HG03103 (cell line): ENCODE measurements at regions not wholly inside any gene's neighbourhood (a gene's known extent, or its start where the extent isn't known, plus 50 kb on each side); places are given as distances from the start of the nearest gene placed in this dataset.
"Not testable (repeated sequence)": the region's sequence is repeated elsewhere in the genome, so short reads cannot be mapped to it uniquely, and the experiment has no call there.

ENCODE experiments used
- ATAC-seq: cut with Tn5 transposase; IDR thresholded peaks from one replicate; pipeline ENCODE4 v1.9.1; 2021; ENCODE audit warnings: low read depth; ENCODE audit not compliant: unreplicated experiment

- ATAC-seq = no peak
Measured at GRCh38 chr10:128568491-128568890, 442.3 kb upstream of the MKI67 start.

- ATAC-seq = no peak
Measured at GRCh38 chr10:128568990-128569945, 443.0 kb upstream of the MKI67 start.

GRCh38 chr10:128570319-128570995 is 444.2 kb upstream of the MKI67 start:
- ATAC-seq = no peak

- no peak for ATAC-seq
Measured at GRCh38 chr10:128571071-128571470, 444.8 kb upstream of the MKI67 start.

- ATAC-seq = no peak
Measured at GRCh38 chr10:128571745-128572144, 445.5 kb upstream of the MKI67 start.

DNA sequence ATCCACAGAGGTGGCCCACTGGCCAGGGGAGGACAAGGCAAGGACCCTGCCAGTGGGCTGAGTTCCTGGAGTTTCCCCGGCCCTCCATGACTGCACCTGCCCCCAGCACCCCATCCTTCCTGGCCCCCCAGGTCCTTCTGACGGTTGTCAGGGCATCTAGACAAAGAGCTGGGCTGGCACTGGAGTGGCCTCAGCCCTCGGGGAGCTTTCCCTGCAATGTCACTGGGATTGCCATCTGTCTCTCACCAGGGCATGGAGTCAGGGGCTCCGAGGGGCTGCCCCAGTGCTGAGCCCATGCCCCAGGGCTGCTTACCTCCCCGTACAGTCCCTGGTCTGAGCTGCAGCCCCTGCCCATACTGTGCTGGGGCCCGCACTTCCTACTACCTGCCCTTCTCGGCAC is 446.5 kb upstream of the MKI67 start:
- no peak for ATAC-seq

DNA sequence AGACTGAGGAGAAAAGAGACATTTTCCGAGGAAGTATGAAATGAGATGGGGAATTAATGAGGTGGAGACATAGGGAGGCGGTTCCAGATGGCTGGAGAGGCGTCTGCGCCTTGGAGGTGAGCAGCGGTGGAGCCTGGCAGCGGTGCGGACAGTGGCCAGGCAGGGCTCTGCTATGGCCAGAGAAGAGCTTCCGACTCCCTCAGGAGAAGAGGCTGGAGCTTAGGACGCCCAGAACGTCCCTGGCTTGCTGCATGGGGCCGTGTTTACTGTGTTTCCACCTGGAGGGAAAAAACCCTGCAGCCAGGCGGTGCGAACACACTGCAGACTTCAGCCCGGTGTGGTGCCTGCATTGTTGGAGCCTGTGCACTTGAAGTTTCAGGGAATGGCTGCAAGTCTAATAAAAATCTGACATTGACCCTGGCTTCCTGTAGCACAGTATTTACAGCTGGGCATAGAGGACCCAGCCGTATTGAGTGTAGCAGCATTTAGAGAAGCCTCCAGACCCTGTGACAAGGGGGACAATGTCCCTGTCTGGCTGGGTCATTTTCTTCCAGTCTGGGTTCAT is 447.1 kb upstream of the MKI67 start:
- no peak for ATAC-seq

- no peak for ATAC-seq
Measured at GRCh38 chr10:128573986-128574385, 447.8 kb upstream of the MKI67 start.

DNA sequence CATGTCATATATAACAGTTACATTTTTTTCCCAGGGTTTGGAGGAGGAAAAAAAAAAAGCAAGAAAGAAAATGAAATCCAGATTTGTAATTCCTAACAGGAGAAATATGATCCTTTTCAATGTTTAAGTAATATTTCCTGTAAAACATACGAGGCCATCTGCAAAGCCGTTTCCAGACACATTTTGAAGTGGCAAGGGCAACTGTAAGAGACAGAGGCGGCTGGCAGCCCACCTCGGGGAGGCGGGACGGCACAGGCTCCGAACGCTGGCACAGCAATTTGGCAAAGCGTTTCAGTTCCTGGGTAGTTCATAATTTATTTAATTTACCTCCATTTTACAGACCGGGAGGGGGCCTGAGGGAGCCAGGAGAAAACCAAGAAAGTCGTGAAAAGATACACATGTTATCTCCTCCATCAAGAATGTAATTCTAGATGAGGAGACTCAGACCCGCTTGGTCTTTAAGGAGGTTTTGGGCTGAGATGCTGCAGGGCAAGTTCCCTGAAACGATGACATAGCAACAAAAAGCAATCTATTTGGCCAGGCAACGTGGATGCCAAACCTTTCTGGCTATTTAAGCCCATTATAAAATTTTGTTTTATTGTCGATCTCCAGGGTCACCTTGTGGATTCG is 448.5 kb upstream of the MKI67 start:
- ATAC-seq = no peak

DNA sequence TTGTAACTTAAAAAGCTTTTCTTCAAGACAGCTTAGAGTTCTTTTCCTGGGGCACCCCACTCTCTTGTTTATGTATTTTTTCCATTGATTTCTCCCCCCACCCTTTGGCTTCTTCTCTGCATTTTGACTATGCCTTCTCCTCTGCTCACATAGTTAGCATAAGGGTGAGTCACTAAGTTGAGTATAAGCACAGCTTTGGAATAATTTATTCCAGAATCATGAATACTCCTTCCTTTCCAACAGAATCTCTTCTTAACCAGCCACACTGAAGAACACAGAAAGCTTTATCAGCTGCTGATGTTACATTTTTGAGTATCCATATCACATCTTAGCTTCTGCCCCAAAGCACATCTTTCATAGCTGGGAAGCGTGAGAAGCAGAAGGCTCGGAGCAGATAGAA is 449.5 kb upstream of the MKI67 start:
- no peak for ATAC-seq

DNA sequence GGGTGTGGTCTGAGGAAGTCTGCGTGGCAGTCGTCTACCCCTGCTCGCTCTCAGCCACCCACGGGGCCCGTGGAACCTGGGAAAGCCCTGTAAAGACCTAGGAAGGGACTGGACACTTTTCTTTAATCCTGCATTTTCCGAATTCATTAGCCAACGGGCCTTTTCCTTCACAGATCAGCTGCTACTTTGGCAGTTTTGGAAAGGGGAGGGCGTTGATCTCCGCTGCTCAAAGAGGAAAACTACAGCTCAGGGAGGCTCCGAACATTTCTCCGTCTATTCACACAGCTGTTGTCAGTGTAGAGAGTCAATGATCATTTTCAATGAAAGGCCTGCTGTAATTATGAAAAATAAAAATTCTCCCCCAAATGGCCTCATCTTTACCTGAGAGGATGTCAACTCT is 450.1 kb upstream of the MKI67 start:
- no peak for ATAC-seq

- no peak for ATAC-seq
Measured at GRCh38 chr10:128576943-128577670, 450.9 kb upstream of the MKI67 start.

DNA sequence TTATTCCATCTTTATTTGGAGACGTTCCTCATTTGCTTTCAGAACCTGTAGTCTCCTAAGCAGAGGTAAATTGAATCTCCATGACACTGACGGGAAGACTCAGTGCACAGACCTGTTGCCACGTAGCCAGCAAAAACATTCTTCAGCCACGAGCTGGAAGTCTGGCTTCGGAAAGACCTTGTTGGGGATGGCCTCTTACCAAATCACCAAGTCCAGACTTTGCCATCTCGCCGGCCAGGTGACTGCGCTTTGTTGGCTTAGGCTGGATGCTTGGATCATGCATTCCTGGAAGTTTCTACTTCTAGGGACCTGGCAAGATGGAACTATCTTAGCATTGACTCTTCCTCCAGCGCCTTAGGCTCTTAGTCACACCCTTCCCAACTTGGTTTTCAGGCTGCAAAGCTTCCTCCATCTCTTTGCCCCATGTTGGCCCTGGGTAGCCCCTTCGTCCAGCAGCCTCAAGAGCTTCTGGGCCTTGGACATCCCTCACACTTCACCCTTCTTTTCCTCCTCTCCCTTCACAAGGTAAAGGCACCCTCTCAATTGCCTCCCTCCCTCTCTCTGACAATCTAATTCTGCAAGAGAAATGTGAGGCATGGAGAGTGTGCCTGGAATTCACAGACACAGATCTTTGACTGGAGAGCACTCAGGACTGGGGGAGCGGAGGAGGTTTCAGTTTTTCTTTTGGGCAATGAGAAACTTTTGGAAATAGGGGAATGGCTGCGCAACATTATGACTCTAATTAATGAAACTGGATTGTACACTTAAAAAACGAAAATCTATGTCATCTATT is 451.9 kb upstream of the MKI67 start:
- ATAC-seq = no peak

DNA sequence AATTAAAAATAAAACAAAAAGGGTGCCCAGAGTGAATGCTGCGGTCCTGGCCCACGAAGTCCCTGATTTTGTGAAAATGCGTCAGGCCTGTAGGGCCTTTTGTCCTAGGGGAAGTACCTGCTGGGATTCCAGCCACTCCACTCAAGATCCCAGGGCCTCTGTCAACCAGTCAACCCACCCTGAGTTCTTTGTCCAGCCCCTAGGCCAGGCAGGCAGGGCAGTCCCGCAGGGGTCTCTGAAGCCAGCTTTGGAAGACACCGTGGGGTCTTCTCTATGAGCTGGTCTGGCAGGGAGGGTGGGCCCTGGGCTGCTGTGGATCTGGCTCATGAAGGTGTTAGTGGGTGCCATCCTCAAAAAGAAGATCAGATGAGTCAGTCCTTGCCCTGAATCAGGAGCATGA is 452.5 kb upstream of the MKI67 start:
- no peak for ATAC-seq

DNA sequence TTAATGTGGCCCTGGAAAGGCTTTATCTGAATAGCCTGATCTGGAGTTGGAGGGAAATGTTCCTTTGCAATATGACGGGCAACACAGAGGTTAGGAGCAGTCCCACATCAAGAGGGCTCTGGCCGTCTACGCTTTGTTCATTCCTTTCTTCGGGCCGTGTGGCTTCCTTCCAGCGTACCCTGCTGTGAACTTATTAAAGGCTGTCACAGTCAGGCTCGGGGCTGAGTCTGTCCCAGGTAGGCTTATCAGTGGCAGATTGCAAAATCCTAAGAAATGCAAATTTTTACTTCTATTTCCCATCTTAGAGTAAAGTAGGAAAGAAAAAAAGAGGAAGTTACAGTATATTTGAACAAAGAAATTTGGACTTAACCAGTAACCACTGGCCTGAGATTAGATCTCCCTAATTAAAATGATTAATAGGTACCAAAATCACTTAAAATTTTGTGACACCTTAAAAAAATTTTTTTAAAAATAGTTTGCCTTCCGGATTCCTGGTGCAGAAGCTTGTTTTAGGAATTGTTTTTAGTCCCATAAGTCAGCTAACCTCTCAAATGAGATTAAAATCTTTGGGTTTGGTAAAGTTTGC is 453.1 kb upstream of the MKI67 start:
- no peak for ATAC-seq

GRCh38 chr10:128579901-128580300 is 453.7 kb upstream of the MKI67 start:
- no peak for ATAC-seq

DNA sequence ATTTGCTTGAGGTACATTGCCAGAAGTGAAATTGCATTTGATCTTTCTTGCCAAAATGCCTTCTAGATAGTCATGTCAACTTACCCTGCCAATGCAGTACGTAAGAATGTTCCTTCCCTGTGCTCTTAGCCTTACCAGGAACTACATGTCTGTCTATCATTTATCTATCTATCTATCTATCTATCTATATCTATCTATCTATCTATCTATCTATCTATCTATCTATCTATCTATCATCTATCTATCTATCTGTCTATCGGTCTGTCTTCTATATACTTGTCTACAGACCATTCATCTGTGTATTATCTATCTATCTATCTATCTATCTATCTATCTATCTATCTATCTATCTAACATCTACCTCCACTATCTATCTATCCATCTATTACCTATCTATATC is 456.9 kb upstream of the MKI67 start:
- not testable (repeated sequence) for ATAC-seq

- ATAC-seq = not testable (repeated sequence)
Measured at GRCh38 chr10:128586599-128586998, 460.4 kb upstream of the MKI67 start.

- no peak for ATAC-seq
Measured at GRCh38 chr10:128587689-128588088, 461.5 kb upstream of the MKI67 start.
